ENCODE measurements at regions not wholly inside any gene's neighbourhood (a gene's known extent, or its start where the extent isn't known, plus 50 kb on each side); places are given as distances from the start of the nearest gene placed in this dataset.

DNA sequence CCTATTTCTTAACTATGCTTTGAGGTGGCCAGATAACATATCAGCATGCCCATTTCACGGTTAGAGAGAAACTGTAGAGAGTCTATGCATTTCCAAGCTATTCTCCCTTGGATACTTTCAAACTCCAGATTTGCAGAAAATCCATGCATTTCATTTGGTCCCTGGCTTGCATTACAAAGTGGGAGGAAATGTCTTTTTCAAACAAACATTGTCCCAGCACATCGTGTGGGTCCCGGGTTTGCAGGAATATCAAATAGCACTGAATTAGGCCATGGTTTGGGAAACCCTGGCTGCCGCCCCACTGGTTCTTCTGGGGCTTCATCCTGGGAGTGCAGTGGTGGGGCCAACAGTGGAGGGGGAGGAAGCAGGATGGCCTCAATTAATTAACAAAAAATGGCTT is 171.9 kb downstream of the IRX5 start:
- H3K4me3 ChIP-seq (ENCODE audit: control insufficient read depth in 2 of 3, extremely low read depth in 1 of 3, insufficient read depth in 2 of 3, low read depth in 1 of 3, low read length in 3 of 3) = no peak overlapping the region
- no peak overlapping the region for H3K27ac ChIP-seq (ENCODE audit: control insufficient read depth, insufficient read depth, low read length)
- no peaks in the 10 kb centered on the region for H3K79me2 ChIP-seq (ENCODE audit: control insufficient read depth, insufficient read depth, low read length)
- FAIRE-seq (no peak), DNase-seq (ENCODE audit: low read depth, low spot score) (no peak)
- no peak for TF ChIP-seq EZH2 (IDR thresholded peaks at IDR 0.05; ENCODE audit: low read length)
- TF ChIP-seq, protein P1, sequence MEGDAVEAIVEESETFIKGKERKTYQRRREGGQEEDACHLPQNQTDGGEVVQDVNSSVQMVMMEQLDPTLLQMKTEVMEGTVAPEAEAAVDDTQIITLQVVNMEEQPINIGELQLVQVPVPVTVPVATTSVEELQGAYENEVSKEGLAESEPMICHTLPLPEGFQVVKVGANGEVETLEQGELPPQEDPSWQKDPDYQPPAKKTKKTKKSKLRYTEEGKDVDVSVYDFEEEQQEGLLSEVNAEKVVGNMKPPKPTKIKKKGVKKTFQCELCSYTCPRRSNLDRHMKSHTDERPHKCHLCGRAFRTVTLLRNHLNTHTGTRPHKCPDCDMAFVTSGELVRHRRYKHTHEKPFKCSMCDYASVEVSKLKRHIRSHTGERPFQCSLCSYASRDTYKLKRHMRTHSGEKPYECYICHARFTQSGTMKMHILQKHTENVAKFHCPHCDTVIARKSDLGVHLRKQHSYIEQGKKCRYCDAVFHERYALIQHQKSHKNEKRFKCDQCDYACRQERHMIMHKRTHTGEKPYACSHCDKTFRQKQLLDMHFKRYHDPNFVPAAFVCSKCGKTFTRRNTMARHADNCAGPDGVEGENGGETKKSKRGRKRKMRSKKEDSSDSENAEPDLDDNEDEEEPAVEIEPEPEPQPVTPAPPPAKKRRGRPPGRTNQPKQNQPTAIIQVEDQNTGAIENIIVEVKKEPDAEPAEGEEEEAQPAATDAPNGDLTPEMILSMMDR (optimal IDR thresholded peaks at IDR 0.05 in 1 of 3, IDR thresholded peaks at IDR 0.05 in 1 of 3, conservative IDR thresholded peaks at IDR 0.05 in 1 of 3; ENCODE audit: extremely low read depth in 1 of 3, insufficient read depth in 2 of 3, low read length in 3 of 3) = no peak
- H2AFZ ChIP-seq (ENCODE audit: control insufficient read depth, low read length) = no peak overlapping the region
- peaks cover 1% of the 10 kb centered on the region for H3K9me3 ChIP-seq (ENCODE audit: control insufficient read depth, low read depth, low read length)
- no peak overlapping the region for H3K4me2 ChIP-seq (ENCODE audit: control insufficient read depth, extremely low read depth, insufficient read depth, low read depth, low read length)
- H3K27me3 ChIP-seq (ENCODE audit: control insufficient read depth, extremely low read depth, insufficient read depth, low read length) = no peaks in the 10 kb centered on the region
- H3K36me3 ChIP-seq (ENCODE audit: control insufficient read depth in 2 of 2, extremely low read depth in 1 of 2, insufficient read depth in 2 of 2, low read length in 2 of 2) = no peaks in the 10 kb centered on the region
- H3K9ac ChIP-seq (ENCODE audit: control insufficient read depth, extremely low read depth, insufficient read depth, low read length) = no peak overlapping the region
- H4K20me1 ChIP-seq (ENCODE audit: control insufficient read depth, extremely low read depth, insufficient read depth, low read length) = no peaks in the 10 kb centered on the region
- H3K4me1 ChIP-seq (ENCODE audit: control insufficient read depth, extremely low read depth, insufficient read depth, low read length) = no peaks in the 10 kb centered on the region
- dilution Hi-C loops (cut with MboI; ENCODE audit: extremely low pct_ligation_motif_present, low sequenced_read_pairs) = no loop called here
- no peaks in the 10 kb centered on the region for H3K9me1 ChIP-seq (ENCODE audit: control insufficient read depth, extremely low read depth, insufficient read depth, low read length)

DNA sequence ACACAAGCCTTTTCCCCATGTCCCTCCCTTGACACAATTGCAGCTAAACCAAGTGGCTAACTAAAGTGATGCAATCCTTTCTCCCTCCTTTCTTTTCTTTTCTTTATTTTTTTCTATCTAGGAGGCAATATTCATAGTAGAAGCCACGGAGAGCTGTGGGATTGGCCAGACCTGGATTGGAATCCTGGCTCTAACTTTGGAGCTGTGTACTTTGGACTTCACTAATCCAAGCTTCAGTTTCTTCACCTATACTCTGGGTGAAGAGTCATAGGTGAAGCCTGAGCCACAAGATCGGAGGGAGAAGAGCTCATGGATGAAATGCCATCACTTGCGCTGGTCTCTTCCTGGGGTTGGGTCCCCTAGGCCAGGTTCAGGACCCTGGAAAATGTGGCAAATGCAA is 177.2 kb downstream of the IRX5 start:
- no peak overlapping the region for H3K27ac ChIP-seq (ENCODE audit: control insufficient read depth, insufficient read depth, low read length)
- H3K27me3 ChIP-seq (ENCODE audit: control insufficient read depth, extremely low read depth, insufficient read depth, low read length) = no peaks in the 10 kb centered on the region
- no peaks in the 10 kb centered on the region for H3K9me1 ChIP-seq (ENCODE audit: control insufficient read depth, extremely low read depth, insufficient read depth, low read length)
- H3K4me2 ChIP-seq (ENCODE audit: control insufficient read depth, extremely low read depth, insufficient read depth, low read depth, low read length) = no peak overlapping the region
- TF ChIP-seq EZH2 (IDR thresholded peaks at IDR 0.05; ENCODE audit: low read length) = no peak
- TF ChIP-seq, protein P1 (optimal IDR thresholded peaks at IDR 0.05 in 1 of 3, IDR thresholded peaks at IDR 0.05 in 1 of 3, conservative IDR thresholded peaks at IDR 0.05 in 1 of 3; ENCODE audit: extremely low read depth in 1 of 3, insufficient read depth in 2 of 3, low read length in 3 of 3) = no peak
- DNase-seq (ENCODE audit: low read depth, low spot score) (no peak), FAIRE-seq (no peak)
- H4K20me1 ChIP-seq (ENCODE audit: control insufficient read depth, extremely low read depth, insufficient read depth, low read length) = no peaks in the 10 kb centered on the region
- H3K79me2 ChIP-seq (ENCODE audit: control insufficient read depth, insufficient read depth, low read length) = no peaks in the 10 kb centered on the region
- no peaks in the 10 kb centered on the region for H3K9me3 ChIP-seq (ENCODE audit: control insufficient read depth, low read depth, low read length)
- H2AFZ ChIP-seq (ENCODE audit: control insufficient read depth, low read length) = no peak overlapping the region
- no peaks in the 10 kb centered on the region for H3K36me3 ChIP-seq (ENCODE audit: control insufficient read depth in 2 of 2, extremely low read depth in 1 of 2, insufficient read depth in 2 of 2, low read length in 2 of 2)
- dilution Hi-C loops (cut with MboI; ENCODE audit: extremely low pct_ligation_motif_present, low sequenced_read_pairs) = no loop called here
- H3K4me1 ChIP-seq (ENCODE audit: control insufficient read depth, extremely low read depth, insufficient read depth, low read length) = no peaks in the 10 kb centered on the region
- H3K4me3 ChIP-seq (ENCODE audit: control insufficient read depth in 2 of 3, extremely low read depth in 1 of 3, insufficient read depth in 2 of 3, low read depth in 1 of 3, low read length in 3 of 3) = no peak overlapping the region
- H3K9ac ChIP-seq (ENCODE audit: control insufficient read depth, extremely low read depth, insufficient read depth, low read length) = no peak overlapping the region
